Smooth muscle cell (in vitro differentiated cells): ENCODE measurements at regions not wholly inside any gene's neighbourhood (a gene's known extent, or its start where the extent isn't known, plus 50 kb on each side); places are given as distances from the start of the nearest gene placed in this dataset. TPM values are rescaled to one million over a fixed set of nuclear protein-coding genes. Genes with fewer than 3 reads are reported as not detected.

Experiments
- DNase-seq: peaks from one replicate; lab custom pipeline; 2025; ENCODE audit not compliant: unreplicated experiment; lab: John Stamatoyannopoulos, UW
- H2AFZ ChIP-seq: fragments of 200-600 bp; sonication (generic); 2 replicates; pipeline ENCODE4 v1.6.0; 2016; ENCODE audit warnings: antibody characterized with exemption, low read depth, mild to moderate bottlenecking
- H3F3A ChIP-seq: fragments of 200-600 bp; sonication (generic); 2 replicates; pipeline ENCODE4 v1.6.0; 2017; ENCODE audit warnings: antibody characterized with exemption, low read depth
- H3K27ac ChIP-seq: fragments of 200-600 bp; sonication (generic); 2 replicates; pipeline ENCODE4 v1.5.1; 2016; ENCODE audit warnings: low read depth, mild to moderate bottlenecking
- H3K27me3 ChIP-seq: fragments of 200-600 bp; sonication (generic); 2 replicates; pipeline ENCODE4 v1.6.1; 2016; ENCODE audit warnings: low read depth, mild to moderate bottlenecking
- H3K36me3 ChIP-seq: fragments of 200-600 bp; sonication (generic); 2 replicates; pipeline ENCODE4 v1.5.1; 2016; ENCODE audit warnings: low read depth
- H3K4me1 ChIP-seq: fragments of 200-600 bp; sonication (generic); 2 replicates; pipeline ENCODE4 v1.5.1; 2016; ENCODE audit warnings: low read depth
- H3K4me2 ChIP-seq: fragments of 200-600 bp; sonication (generic); 2 replicates; pipeline ENCODE4 v1.6.0; 2016; ENCODE audit warnings: mild to moderate bottlenecking
- H3K4me3 ChIP-seq: fragments of 200-600 bp; sonication (generic); 2 replicates; pipeline ENCODE4 v1.5.1; 2016; ENCODE audit warnings: mild to moderate bottlenecking
- H3K79me2 ChIP-seq: fragments of 200-600 bp; sonication (generic); 2 replicates; pipeline ENCODE4 v1.6.0; 2016; ENCODE audit warnings: low read depth, mild to moderate bottlenecking
- H3K9ac ChIP-seq: fragments of 200-600 bp; sonication (generic); 2 replicates; pipeline ENCODE4 v1.6.0; 2016; ENCODE audit warnings: low read depth
- H3K9me3 ChIP-seq: fragments of 200-600 bp; sonication (generic); replicated peaks from 2 replicates; pipeline ENCODE4 v1.5.1; 2016; ENCODE audit warnings: low read depth
- H4K20me1 ChIP-seq: fragments of 200-600 bp; sonication (generic); 2 replicates; pipeline ENCODE4 v1.6.0; 2016; ENCODE audit warnings: low read depth
- CTCF ChIP-seq: fragments of 200-600 bp; sonication (generic); IDR thresholded peaks from 2 replicates; pipeline ENCODE4 v1.5.1; 2017; ENCODE audit warnings: borderline replicate concordance, mild to moderate bottlenecking, antibody characterized with exemption; ENCODE audit not compliant: insufficient read depth, poor library complexity, severe bottlenecking
- WGBS: methylation state at CpG from one replicate; pipeline ENCODE4 v1.1.7; 2016; ENCODE audit warnings: low lambda C conversion rate; 5-methylcytosine and 5-hydroxymethylcytosine counted together
- small RNA-seq: library from RNA; depleted of rRNA; stranded (forward); fragments of <200 nt; gene quantifications from one replicate; pipeline ENCODE3, GENCODE V24; 2014

GRCh38 chr2:185687967-185688366 is 50.6 kb upstream of the FSIP2 start:
- H3K9ac ChIP-seq: no peak overlapping the region
- no peaks in the 10 kb centered on the region for H3K27me3 ChIP-seq
- 94% methylated on average over 7 of the region's 7 CpGs for WGBS
- no peak overlapping the region for H3K27ac ChIP-seq
- DNase-seq: no peak
- no peak overlapping the region for H3K4me2 ChIP-seq
- H3K79me2 ChIP-seq: no peaks in the 10 kb centered on the region
- no peak overlapping the region for H2AFZ ChIP-seq
- H3K4me3 ChIP-seq: no peak overlapping the region
- no peaks in the 10 kb centered on the region for H3K36me3 ChIP-seq
- H3K4me1 ChIP-seq: no peaks in the 10 kb centered on the region
- no peaks in the 10 kb centered on the region for H4K20me1 ChIP-seq
- H3K9me3 ChIP-seq: no peaks in the 10 kb centered on the region
- no peaks in the 10 kb centered on the region for H3F3A ChIP-seq
- TF ChIP-seq CTCF: no peak

Small RNA genes lying in the stretch of these regions (small RNA-seq; reads per million reads assigned to genes)
- not detected for gene RF00096
